ENCODE measurements at regions not wholly inside any gene's neighbourhood (a gene's known extent, or its start where the extent isn't known, plus 50 kb on each side); places are given as distances from the start of the nearest gene placed in this dataset.

GRCh38 chr2:164155558-164155957, 419.8 kb upstream of the FIGN start:
- DNase-seq = no peak

- no peak for DNase-seq
Observed at GRCh38 chr2:164151522-164151921, 415.7 kb upstream of the FIGN start.

- no peak for DNase-seq
Observed at GRCh38 chr2:164150604-164151003, 414.8 kb upstream of the FIGN start.

- no peak for DNase-seq
Observed at GRCh38 chr2:164146441-164146840, 410.6 kb upstream of the FIGN start.

- DNase-seq = no peak
Observed at GRCh38 chr2:164145093-164145987, 409.5 kb upstream of the FIGN start.

GRCh38 chr2:164143183-164143930, 407.5 kb upstream of the FIGN start:
- no peak for DNase-seq

- DNase-seq = no peak
Observed at GRCh38 chr2:164142755-164143154, 406.9 kb upstream of the FIGN start.

GRCh38 chr2:164141271-164141670, 405.5 kb upstream of the FIGN start:
- no peak for DNase-seq

GRCh38 chr2:164138750-164139149, 402.9 kb upstream of the FIGN start:
- DNase-seq = no peak

- DNase-seq = no peak
Observed at GRCh38 chr2:164134336-164134735, 398.5 kb upstream of the FIGN start.

GRCh38 chr2:164127971-164128527, 392.2 kb upstream of the FIGN start:
- no peak for DNase-seq

- DNase-seq = no peak
Observed at GRCh38 chr2:164126960-164127660, 391.3 kb upstream of the FIGN start.

GRCh38 chr2:164115806-164116205, 380.0 kb upstream of the FIGN start:
- no peak for DNase-seq

- no peak for DNase-seq
Observed at GRCh38 chr2:164114937-164115336, 379.1 kb upstream of the FIGN start.

- DNase-seq = no peak
Observed at GRCh38 chr2:164112105-164112504, 376.3 kb upstream of the FIGN start.

GRCh38 chr2:164110515-164110914, 374.7 kb upstream of the FIGN start:
- no peak for DNase-seq

GRCh38 chr2:164109006-164109405, 373.2 kb upstream of the FIGN start:
- DNase-seq = no peak

- DNase-seq = no peak
Observed at GRCh38 chr2:164103271-164103670, 367.5 kb upstream of the FIGN start.

GRCh38 chr2:164102366-164102765, 366.6 kb upstream of the FIGN start:
- DNase-seq = no peak

- no peak for DNase-seq
Observed at GRCh38 chr2:164091673-164092072, 355.9 kb upstream of the FIGN start.

- no peak for DNase-seq
Observed at GRCh38 chr2:164090533-164090932, 354.7 kb upstream of the FIGN start.

- no peak for DNase-seq
Observed at GRCh38 chr2:164084066-164084465, 348.3 kb upstream of the FIGN start.

GRCh38 chr2:164080486-164080885, 344.7 kb upstream of the FIGN start:
- DNase-seq = no peak

Measured in activated CD4-positive, alpha-beta T cell treated with anti-CD3 and anti-CD28 coated beads, Interleukin-2, Interleukin-6, amounts not matched to agents 100 ng/mL and 50 ng/mL, durations not matched to agents 16 hours and 8 hours (primary cell).